HG02571 (cell line): ENCODE measurements at regions not wholly inside any gene's neighbourhood (a gene's known extent, or its start where the extent isn't known, plus 50 kb on each side); places are given as distances from the start of the nearest gene placed in this dataset.

Experiments
- ATAC-seq: cut with Tn5 transposase; IDR thresholded peaks from one replicate; pipeline ENCODE4 v1.9.1; 2021; ENCODE audit warnings: mild to moderate bottlenecking, moderate library complexity; ENCODE audit not compliant: unreplicated experiment

GRCh38 chr15:70493376-70493775 is 270.0 kb downstream of the UACA start:
- ATAC-seq = no peak

GRCh38 chr15:70492240-70493177 is 270.8 kb downstream of the UACA start:
- peak; percentile 42 for ATAC-seq

GRCh38 chr15:70491641-70492040 is 271.7 kb downstream of the UACA start:
- ATAC-seq = no peak

GRCh38 chr15:70491201-70491621 is 272.1 kb downstream of the UACA start:
- no peak for ATAC-seq

GRCh38 chr15:70490838-70491155 is 272.6 kb downstream of the UACA start:
- ATAC-seq = no peak

- no peak for ATAC-seq
Measured at GRCh38 chr15:70490148-70490837, 273.1 kb downstream of the UACA start.

- no peak for ATAC-seq
Measured at GRCh38 chr15:70488941-70489848, 274.2 kb downstream of the UACA start.

GRCh38 chr15:70488002-70488605 is 275.3 kb downstream of the UACA start:
- ATAC-seq = no peak

GRCh38 chr15:70487387-70487740 is 276.0 kb downstream of the UACA start:
- no peak for ATAC-seq

GRCh38 chr15:70486451-70487386 is 276.6 kb downstream of the UACA start:
- ATAC-seq = peak; percentile 56

GRCh38 chr15:70486012-70486411 is 277.3 kb downstream of the UACA start:
- no peak for ATAC-seq

GRCh38 chr15:70484993-70485392 is 278.4 kb downstream of the UACA start:
- ATAC-seq = no peak

GRCh38 chr15:70483513-70483912 is 279.8 kb downstream of the UACA start:
- ATAC-seq = no peak

GRCh38 chr15:70480196-70480856 is 283.0 kb downstream of the UACA start:
- ATAC-seq = no peak

- no peak for ATAC-seq
Measured at GRCh38 chr15:70479785-70480184, 283.6 kb downstream of the UACA start.

- peak; percentile 6 for ATAC-seq
Measured at GRCh38 chr15:70479056-70479455, 284.3 kb downstream of the UACA start.

GRCh38 chr15:70478251-70478990 is 284.9 kb downstream of the UACA start:
- peak; percentile 42 for ATAC-seq

GRCh38 chr15:70477750-70478250 is 285.6 kb downstream of the UACA start:
- ATAC-seq = no peak
